Gastroesophageal sphincter (tissue), 3 donors: ENCODE measurements at regions not wholly inside any gene's neighbourhood (a gene's known extent, or its start where the extent isn't known, plus 50 kb on each side); places are given as distances from the start of the nearest gene placed in this dataset.
"Not testable (repeated sequence)": the region's sequence is repeated elsewhere in the genome, so short reads cannot be mapped to it uniquely, and the experiment has no call there.

ENCODE experiments used
- CTCF ChIP-seq, 4 experiments: fragments of 200-600 bp in 2 of 4; fragments of 450-650 bp in 2 of 4; sonication (generic) in 1 of 4; IDR thresholded peaks; one replicate each; pipeline ENCODE4 v1.5.1; 2017 to 2019; ENCODE audit warnings: antibody characterized with exemption in 4 of 4, mild to moderate bottlenecking in 2 of 4, moderate library complexity in 2 of 4
- EP300 ChIP-seq: sonication (generic); formaldehyde crosslinking; IDR thresholded peaks from one replicate; pipeline ENCODE4 v1.6.1; 2017; ENCODE audit warnings: antibody characterized with exemption, mild to moderate bottlenecking
- POLR2A ChIP-seq, 2 donors: fragments of 450-650 bp; IDR thresholded peaks; one replicate each; pipeline ENCODE4 v1.6.1; 2017; ENCODE audit warnings: antibody characterized with exemption in 2 of 2, mild to moderate bottlenecking in 2 of 2, moderate library complexity in 1 of 2
- POLR2AphosphoS5 ChIP-seq: sonication (generic); formaldehyde crosslinking; IDR thresholded peaks from one replicate; pipeline ENCODE4 v1.6.1; 2017; ENCODE audit warnings: antibody characterized with exemption

- not testable (repeated sequence) for TF ChIP-seq CTCF (IDR thresholded peaks at IDR 0.05); EP300; POLR2AphosphoS5; POLR2A (IDR thresholded peaks at IDR 0.05)
Measured at GRCh38 chr14:22349281-22349680, 239.7 kb downstream of the DAD1 start.
